Midbrain (tissue), 1 donor: ENCODE measurements at regions not wholly inside any gene's neighbourhood (a gene's known extent, or its start where the extent isn't known, plus 50 kb on each side); places are given as distances from the start of the nearest gene placed in this dataset.
"Not testable (repeated sequence)": the region's sequence is repeated elsewhere in the genome, so short reads cannot be mapped to it uniquely, and the experiment has no call there.

Experiments used
- DNase-seq: peaks from one replicate; lab custom pipeline; 2025; lab: John Stamatoyannopoulos, UW

DNA sequence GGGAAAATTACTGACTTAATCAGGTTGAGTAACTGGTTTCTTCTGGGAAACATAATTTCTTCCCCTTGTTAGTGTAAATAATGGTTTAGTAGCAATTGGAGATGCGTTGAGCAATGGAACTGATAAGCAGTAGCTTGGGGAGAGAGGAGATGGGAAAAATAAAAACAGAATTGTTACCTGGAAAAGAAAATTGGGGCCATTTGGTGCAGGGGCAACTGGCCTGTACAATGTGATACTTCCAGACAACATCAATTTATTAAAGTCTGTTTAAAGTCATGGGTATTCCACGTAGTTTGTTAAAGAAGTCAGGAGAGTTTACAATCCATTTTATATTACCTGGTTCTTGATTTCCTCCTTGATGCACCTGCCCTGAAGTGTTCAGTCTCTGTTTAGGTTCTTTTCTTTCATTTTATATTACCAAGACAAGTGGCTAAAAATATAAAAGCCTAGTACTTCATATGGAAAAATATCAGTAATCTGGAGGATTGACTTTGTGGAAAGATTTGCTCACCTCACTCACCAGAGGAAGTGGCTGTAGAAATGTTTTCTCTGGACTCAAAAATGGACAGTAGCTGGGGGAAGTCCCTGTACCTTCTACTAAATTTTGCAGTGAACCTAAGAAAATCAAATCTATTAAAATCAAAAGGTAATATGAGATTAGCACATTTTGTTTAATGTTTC lies 161.0 kb downstream of the DDX1 start:
- no peak for DNase-seq

GRCh38 chr2:15753233-15753798 lies 161.6 kb downstream of the DDX1 start:
- no peak for DNase-seq

DNA sequence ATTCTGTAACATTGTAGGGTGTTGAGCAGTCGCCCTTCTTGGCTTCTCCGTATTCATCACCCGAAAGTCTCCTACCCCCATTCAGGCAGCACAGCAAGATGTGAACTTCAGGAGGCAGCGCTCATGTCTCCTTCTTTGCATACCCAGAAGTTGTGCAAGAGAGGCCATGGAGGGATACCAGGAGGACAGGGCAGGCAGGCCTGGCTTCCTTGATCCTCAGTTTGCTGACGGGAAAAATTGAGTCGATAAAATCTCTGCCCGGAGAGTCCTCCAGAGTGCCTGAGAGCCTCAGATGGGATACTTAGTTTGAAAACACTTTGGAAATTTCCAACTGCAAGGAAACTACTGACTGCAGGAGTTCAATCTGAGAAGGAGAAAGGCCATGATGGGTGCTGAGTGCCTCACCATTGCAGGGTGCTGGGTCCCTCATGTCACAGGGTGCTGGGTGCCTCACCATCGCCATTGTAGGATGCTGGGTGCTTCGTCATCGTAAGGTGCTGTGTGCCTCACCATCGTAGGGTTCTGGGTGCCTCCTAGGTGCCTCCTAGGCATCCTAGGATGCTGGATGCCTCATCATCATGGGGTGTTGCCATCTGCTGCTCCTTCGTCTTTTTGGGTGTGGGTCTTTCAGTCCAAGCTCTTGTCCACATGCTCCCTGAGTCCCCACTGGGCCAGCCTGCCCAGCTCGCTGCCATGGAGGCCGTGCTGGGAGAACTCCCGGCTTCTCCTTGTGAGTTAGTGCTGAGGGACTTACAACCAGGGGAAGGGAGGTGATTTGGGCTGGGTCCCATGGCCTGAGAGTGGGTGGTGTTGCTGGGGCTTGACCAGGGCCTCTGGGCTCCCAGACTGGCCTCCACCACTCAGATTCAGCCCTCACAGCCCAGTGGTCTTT lies 162.4 kb downstream of the DDX1 start:
- no peak for DNase-seq

- no peak for DNase-seq
These were observed 163.0 kb downstream of the DDX1 start for GRCh38 chr2:15754703-15755099.

- no peak for DNase-seq
These were observed 163.9 kb downstream of the DDX1 start for GRCh38 chr2:15755528-15755927.

- no peak for DNase-seq
These were observed 164.4 kb downstream of the DDX1 start for GRCh38 chr2:15756011-15756550.

DNA sequence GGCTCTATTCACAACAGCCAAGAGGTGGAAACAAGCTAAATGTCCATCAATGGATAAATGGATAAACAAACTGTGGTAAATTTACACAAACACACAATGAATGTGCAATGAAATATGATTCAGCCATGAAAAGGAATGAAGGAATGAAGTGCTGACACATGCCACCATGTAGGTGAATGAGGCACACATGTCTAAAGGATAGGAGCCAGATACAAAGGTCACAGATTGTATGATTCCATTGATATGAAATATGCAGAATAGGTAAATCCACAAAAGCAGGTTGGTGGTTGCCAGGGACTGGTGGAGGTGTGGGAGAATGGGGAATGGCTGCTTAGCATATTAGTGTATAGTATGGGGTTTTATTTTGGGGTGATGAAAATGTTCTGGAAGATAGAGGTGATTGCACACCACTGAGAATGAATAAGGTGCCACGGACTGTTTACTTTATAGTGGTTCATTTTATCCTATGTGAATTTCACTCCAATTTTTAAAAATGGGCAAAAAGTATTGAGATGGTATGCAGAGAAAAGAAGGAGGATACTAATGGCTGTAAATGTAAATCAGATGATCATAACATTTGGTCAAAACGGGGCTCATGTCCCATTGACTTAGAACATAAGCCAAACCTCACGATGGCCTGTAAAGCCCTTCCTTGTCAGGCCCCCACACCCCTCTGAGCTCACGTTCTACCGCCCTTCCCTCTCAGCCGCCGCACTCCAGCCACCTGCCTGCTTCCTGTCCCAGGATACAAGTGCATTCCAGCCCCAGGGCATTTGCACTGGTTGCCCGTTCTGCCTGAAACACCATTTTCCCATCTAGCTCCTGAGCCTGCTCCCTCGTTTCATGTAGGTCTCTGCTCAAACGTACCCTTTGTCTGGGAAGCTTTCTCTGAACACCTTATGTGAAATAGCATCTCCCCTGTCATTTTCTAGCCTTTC lies 165.5 kb downstream of the DDX1 start:
- no peak for DNase-seq

DNA sequence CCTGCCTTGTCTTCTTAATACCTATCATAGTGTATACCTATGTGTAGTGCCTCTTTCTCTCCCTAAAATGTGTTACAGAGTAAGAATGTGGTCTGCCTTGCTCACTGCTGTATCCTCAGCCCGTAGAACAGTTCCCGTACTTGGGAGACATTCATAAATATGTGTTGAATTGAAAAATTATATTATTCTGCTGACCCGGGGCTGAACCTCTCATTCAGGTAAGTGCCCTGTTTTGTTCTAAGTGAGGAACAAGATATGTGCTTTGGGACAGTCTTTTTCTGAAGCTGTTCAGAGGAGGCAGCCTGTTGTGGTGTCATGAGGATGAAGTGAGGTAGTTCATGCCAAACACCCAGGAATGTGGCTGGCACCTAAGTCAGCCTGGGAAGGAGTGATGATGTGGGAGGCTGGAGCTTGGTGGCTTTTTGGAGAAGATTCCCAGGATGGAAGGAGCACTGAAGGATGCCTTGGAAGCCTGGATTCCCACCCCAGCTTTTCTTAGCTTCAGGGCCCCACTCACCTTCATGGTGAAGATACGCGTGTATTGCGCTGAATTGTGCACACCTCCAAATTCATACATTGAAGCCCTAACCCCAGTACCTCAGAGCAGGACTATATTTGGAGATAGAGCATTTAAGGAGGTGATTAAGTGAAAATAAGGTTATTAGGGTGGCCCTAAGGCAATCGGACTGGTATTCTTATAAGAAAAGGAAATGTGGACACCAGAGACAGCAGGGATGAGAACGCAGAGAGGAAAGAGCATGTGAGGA lies 166.3 kb downstream of the DDX1 start:
- no peak for DNase-seq

DNA sequence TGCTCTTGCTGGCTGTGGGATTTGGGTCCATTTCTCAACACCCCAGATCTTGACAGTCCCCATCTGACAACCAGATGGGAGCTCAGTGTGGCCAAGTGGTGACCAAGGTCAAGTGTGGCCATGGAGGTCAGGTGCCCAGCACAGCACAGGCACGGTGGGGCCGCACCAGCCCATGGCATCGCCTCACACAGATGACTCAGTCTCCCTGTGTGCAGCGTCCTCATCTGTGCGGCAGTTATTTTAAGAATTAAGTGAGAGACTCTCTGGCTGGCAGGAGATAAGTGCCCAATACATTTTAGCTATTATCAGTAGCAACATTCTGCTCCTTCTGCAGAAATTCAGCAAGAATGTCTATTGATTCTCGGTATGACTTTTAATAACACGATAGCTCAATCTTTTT lies 167.2 kb downstream of the DDX1 start:
- no peak for DNase-seq

GRCh38 chr2:15759385-15759784 lies 167.7 kb downstream of the DDX1 start:
- DNase-seq, result no peak

- DNase-seq, result not testable (repeated sequence)
These were observed 168.1 kb downstream of the DDX1 start for GRCh38 chr2:15759791-15760190.

GRCh38 chr2:15760232-15760910 lies 168.7 kb downstream of the DDX1 start:
- no peak for DNase-seq

DNA sequence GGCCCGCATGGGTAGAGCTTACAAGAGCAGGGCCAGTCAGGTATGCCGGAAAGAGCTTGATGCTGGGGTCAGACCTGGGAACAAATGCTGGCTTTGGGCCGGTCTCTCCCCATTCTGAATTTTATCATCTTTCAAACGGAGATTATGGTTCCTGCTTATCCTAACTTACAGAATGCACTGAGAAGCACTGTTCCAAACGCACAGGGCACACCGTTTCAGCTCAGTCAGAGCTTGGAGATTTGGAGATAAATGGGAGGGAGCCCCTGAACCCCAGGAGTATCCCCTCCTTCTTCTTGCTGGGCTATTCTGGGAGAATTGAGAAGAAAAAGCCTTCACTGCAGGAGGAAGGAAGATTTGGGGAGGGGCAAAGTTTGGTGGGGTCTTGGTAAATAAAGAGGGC lies 169.4 kb downstream of the DDX1 start:
- no peak for DNase-seq

DNA sequence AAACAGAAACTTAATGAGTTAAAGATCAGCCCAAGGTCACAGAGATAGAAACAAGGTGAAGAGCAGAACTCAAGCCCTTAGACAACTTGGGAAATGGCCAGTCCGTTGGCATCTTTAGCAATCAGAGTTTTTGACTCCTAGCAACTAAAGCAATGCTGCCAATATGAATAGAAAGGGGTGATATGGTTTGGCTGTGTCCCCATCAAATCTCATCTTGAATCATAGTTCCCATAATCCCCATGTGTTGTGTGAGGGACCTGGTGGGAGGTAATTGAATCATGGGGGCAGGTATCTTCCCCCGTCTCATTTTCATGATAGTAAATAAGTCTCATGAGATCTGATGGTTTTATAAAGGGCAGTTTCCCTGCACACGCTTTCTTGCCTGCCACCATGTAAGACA lies 170.2 kb downstream of the DDX1 start:
- DNase-seq, result no peak

DNA sequence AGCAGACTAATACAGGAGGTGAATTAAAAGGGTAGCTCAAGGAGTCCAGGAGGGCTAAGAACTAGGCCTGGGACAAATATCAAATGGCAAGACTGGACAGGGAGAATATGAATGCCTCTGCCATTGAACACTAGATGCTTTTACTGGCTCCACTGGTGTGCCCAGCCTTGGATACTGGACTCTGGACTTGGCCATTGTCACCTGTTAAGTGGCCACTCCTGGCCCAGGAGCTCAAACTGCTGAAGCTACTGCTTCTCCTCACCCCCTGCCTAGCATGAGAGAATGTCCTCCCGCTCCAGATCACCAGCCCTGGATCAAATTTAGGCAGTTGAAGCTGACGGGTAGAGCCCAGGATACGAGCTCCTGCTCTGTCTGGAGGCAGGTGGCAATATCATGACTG lies 170.8 kb downstream of the DDX1 start:
- DNase-seq, result no peak

DNA sequence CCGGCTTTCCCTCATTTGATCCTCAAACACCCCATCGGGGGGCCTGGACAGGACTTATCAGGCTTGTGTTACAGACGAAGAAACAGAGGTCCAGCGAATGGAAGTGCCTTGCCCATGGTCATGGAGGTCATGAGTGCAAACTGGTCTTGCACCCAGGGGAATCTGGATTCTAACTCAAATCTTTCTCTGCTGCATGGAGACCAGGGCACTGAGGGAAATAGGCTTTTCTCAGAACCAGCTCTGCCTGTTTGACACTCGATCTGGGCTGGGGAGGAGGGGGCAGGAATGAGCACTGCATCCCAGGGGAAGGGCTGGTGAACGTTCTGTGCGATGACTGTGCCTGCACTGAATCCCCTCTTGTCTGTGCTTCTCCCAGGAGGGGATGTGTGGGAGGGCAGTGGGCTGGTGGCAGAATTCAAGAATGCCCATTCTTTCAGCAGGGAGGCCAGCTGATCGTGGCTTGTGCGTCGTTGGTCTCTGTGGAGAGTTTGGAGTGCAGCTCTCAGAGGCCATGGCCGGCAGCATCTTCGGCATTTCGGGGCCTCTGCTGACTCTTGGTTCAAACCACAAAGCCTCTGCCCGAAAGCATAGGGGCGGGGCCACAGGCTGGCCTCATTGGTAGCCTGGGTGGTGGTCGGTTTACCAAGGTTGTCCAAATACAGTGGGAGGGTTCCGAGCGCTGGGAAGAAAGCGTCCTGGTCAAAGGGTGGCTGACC lies 171.6 kb downstream of the DDX1 start:
- DNase-seq, result no peak

DNA sequence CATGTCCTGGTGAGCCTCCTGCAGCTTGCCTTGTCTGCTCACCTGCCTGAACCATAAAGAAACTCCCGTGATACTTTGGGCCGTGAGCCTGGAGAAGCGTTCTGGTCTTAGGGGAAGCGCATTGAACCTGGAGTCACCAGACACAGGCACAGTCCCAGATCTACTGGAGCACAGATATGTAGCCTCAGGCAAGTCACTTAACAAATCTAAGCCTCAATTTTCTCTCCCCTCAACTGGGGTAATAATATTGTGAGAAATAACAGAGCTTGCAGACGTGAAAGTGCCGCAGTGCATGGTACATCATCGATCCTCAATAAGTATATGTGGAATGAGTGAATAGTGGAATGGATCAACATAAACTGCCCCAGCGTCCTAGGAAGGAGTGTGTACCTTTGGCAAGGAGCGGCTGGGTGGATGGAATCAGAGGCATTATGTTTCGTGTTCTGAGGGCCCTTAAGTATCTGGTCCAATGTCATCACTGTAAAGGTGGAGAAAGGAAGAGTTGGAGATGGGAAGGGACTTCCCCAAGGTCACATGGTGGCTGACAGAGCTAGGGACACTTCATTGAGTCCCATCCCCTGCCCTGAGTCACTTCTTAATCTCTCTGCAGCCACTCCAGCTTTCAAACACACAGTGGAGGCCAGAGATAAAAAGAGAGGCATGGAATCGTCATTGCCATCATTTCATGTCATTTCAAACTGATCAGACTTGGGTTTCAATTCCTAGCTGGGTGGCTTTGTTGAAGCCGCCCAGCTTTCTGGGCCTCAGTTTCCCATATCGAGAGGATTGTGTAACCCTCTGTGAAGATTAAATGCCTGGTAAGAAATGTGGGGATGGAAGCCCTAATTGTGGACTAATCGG lies 172.4 kb downstream of the DDX1 start:
- DNase-seq, result no peak

DNA sequence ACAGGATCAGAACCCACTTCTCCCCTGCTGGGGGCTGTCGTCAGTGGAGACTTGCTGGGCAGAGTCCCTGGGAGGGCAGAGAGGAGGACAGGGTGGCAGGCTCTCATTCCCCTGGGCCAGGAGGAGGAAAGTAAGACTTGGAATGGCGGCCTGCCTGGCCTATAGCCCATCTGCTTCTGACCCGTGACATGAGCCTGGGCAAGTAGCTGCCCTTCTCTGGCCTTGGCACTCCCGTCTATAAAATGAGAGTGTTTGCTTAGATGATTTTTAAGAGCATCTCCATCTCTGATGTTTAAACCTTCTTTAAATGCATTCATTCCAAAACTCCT lies 173.0 kb downstream of the DDX1 start:
- DNase-seq, result no peak

- no peak for DNase-seq
These were observed 173.5 kb downstream of the DDX1 start for GRCh38 chr2:15765211-15765610.
